ENCODE measurements at regions not wholly inside any gene's neighbourhood (a gene's known extent, or its start where the extent isn't known, plus 50 kb on each side); places are given as distances from the start of the nearest gene placed in this dataset.

- TF ChIP-seq TAF1 (IDR thresholded peaks at IDR 0.05; ENCODE audit: low read depth) = no peak
- no peak for TF ChIP-seq POLR2AphosphoS5 (IDR thresholded peaks at IDR 0.05)
- no peak for TF ChIP-seq CTCF (IDR thresholded peaks at IDR 0.05; ENCODE audit: poor library complexity, severe bottlenecking)
These were observed 495.6 kb upstream of the LRRC4C start for GRCh38 chr11:41955066-41955465.
